Common myeloid progenitor, CD34-positive (primary cell): ENCODE measurements at regions not wholly inside any gene's neighbourhood (a gene's known extent, or its start where the extent isn't known, plus 50 kb on each side); places are given as distances from the start of the nearest gene placed in this dataset.
A peak's percentile ranks its signal among the peaks of the same experiment; 100 is the strongest.

Source experiments
- CTCF ChIA-PET: fragments of 350-600 bp; sonication (Branson Sonifier 250); formaldehyde crosslinking; loops from one replicate; lab custom pipeline; 2021; ENCODE audit warnings: antibody characterized with exemption; lab: Charles Lee
- POLR2A ChIA-PET: fragments of 350-600 bp; sonication (Branson Sonifier 250); formaldehyde crosslinking; loops from one replicate; lab custom pipeline; 2021; ENCODE audit warnings: antibody characterized with exemption; lab: Charles Lee
- DNase-seq, 3 donors: peaks; one replicate each; pipeline versions ENCODE4 v3.0.0 to v3.0.0-alpha.2; 2013
- H3K27ac ChIP-seq, 2 experiments: 1 replicate in 1 of 2; 2 replicates in 1 of 2; pipeline ENCODE4 v1.7.0; 2013; ENCODE audit warnings: inconsistent platforms in 2 of 2, low read length in 2 of 2, mild to moderate bottlenecking in 2 of 2, low read depth in 1 of 2, moderate library complexity in 1 of 2; ENCODE audit not compliant: severe bottlenecking in 2 of 2, insufficient read depth in 1 of 2, poor library complexity in 1 of 2
- H3K27me3 ChIP-seq, 5 experiments: replicated peaks in 2 of 5; 1 replicate in 3 of 5; 2 replicates in 2 of 5; pipeline versions ENCODE4 v1.6.1 to v1.7.0; 2013; ENCODE audit warnings: low read length in 4 of 5, mild to moderate bottlenecking in 2 of 5, moderate library complexity in 2 of 5, inconsistent platforms in 1 of 5; ENCODE audit not compliant: insufficient read depth in 5 of 5, control insufficient read depth in 4 of 5
- H3K36me3 ChIP-seq, 4 experiments: 1 replicate in 2 of 4; 2 replicates in 2 of 4; pipeline versions ENCODE4 v1.6.1 to v1.7.0; 2013; ENCODE audit warnings: low read length in 3 of 4, control low read depth in 1 of 4, mild to moderate bottlenecking in 1 of 4; ENCODE audit not compliant: control insufficient read depth in 4 of 4, insufficient read depth in 4 of 4
- H3K4me1 ChIP-seq, 4 experiments: 1 replicate in 3 of 4; 2 replicates in 1 of 4; pipeline versions ENCODE4 v1.6.1 to v1.7.1; 2013; ENCODE audit warnings: low read length in 3 of 4, mild to moderate bottlenecking in 3 of 4, control low read depth in 1 of 4, inconsistent platforms in 1 of 4, moderate library complexity in 1 of 4; ENCODE audit not compliant: control insufficient read depth in 4 of 4, insufficient read depth in 4 of 4; ENCODE audit errors: control extremely low read depth in 1 of 4
- H3K4me3 ChIP-seq, 7 experiments: 1 replicate in 4 of 7; 2 replicates in 3 of 7; pipeline versions ENCODE4 v1.5.1 to v1.7.0; 2013; ENCODE audit warnings: mild to moderate bottlenecking in 7 of 7, low read length in 6 of 7, moderate library complexity in 6 of 7, inconsistent platforms in 2 of 7, low read depth in 2 of 7, control low read depth in 1 of 7; ENCODE audit not compliant: insufficient read depth in 4 of 7, control insufficient read depth in 1 of 7; ENCODE audit errors: extremely low read depth in 1 of 7
- H3K9me3 ChIP-seq, 5 experiments: 1 replicate in 4 of 5; 2 replicates in 1 of 5; pipeline versions ENCODE4 v1.6.1 to v1.7.1; 2013; ENCODE audit warnings: low read length in 4 of 5, mild to moderate bottlenecking in 2 of 5, inconsistent platforms in 1 of 5, low read depth in 1 of 5, moderate library complexity in 1 of 5; ENCODE audit not compliant: control insufficient read depth in 4 of 5, insufficient read depth in 2 of 5; ENCODE audit errors: control extremely low read depth in 1 of 5
- WGBS: methylation state at CpG from one replicate; pipeline ENCODE4 v1.1.5; 2013; ENCODE audit not compliant: insufficient coverage; 5-methylcytosine and 5-hydroxymethylcytosine counted together

DNA sequence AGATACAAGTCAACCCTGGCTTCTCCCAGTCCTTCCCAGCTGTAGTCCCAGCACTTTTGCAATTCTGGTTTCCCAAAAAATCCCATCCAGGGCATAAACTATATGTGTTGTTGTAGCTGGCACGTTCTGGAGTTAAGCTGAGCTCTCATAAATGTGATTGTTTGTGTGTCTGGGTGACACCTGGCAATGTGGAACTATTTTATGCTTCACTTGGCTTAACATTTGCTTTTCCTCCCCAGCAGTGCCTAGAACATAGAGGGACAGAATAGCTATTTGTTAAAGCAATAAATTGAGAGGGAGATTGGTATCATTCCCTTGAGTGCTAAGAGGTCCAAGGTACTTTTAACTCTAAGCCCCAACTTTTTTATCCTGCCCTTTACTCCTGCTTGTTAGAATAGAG lies 575.9 kb upstream of the NOX3 start:
- Histone ChIP-seq H3K4me1 (peaks cover 10 to 34% (median 17%) of the 10 kb centered on the region in 4 experiments), H3K4me3 (no peak overlapping the region), H3K27ac (no peak overlapping the region), H3K27me3 (no peaks in the 10 kb centered on the region), H3K36me3 (peaks cover 0 to 2% (median 0%) of the 10 kb centered on the region in 4 experiments), H3K9me3 (peaks cover 2 to 25% (median 9%) of the 10 kb centered on the region in 5 experiments)
- CTCF ChIA-PET: interaction anchor here (0.6 to 1.2 kb wide), 2 partner anchors 50 to 621 kb away, joined by 3 read pairs; no protein-coding TSS in a partner anchor
- POLR2A ChIA-PET: no interaction called here
- DNase-seq: no peak
- no CpG with 5 or more reads among the region's 1 CpG for WGBS

DNA sequence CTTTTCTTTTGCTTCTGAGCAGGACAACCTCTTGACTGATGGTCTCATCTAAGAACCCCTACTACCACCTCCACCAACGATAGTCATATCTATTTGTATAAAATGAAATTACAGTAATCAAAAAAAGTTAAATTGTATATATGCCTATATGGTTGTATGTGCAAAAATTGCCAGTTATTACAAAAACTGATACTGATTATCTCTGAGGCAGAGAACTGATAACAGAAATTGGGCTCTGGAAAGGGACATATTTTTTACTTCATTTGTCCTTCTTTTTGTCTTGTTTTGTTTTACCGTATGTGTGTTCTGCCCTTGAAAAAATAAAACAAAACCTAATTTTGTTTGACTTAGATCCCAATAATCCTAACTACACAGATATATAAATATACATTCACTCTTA lies 574.4 kb upstream of the NOX3 start:
- ChIA-PET CTCF (interaction anchor here (0.6 to 2.2 kb wide), 2 partner anchors 10 to 160 kb away, joined by 4 to 5 read pairs; no protein-coding TSS in a partner anchor), POLR2A (no interaction called here)
- no peak overlapping the region for H3K4me3 ChIP-seq
- H3K27me3 ChIP-seq: no peaks in the 10 kb centered on the region
- H3K36me3 ChIP-seq: peaks cover 0 to 6% (median 0%) of the 10 kb centered on the region in 4 experiments
- H3K9me3 ChIP-seq: peaks cover 7 to 34% (median 15%) of the 10 kb centered on the region in 5 experiments
- no peak overlapping the region for H3K27ac ChIP-seq
- no peak for DNase-seq
- H3K4me1 ChIP-seq: peaks cover 10 to 36% (median 17%) of the 10 kb centered on the region in 4 experiments
- no CpG with 5 or more reads among the region's 2 CpGs for WGBS

DNA sequence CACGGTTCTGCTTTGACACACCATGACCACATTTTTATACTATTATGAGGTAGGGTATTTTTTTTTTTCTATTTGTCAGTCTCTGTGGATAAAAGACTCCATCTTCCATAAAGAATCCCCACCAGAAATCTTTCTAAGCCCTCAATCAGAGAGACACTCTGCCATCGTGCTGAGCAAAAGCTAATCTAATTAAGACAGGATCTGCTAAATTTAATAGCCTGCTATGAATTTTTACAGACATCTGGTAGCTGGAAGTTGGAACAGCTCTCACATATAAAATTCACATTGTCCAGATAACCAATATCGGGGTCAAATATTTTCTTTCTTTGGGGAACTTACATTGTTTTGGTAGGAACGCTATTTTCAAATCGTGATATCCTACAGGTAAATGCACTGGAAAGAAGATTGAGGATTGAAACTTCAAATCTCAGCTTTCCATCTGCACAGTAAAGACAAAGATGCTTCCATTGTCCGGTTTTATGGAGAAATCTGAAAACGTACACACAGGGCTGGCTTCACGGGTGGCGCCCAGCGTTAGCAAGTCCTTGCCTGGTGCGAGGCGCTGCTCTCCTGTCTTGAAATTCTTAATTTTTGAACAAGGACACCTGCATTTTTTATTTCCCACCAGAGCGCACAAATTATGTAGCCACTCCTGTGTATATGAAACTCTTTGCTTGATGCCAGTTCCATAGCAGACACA lies 573.8 kb upstream of the NOX3 start:
- Histone ChIP-seq H3K27me3 (no peaks in the 10 kb centered on the region), H3K4me1 (peaks cover 10 to 36% (median 17%) of the 10 kb centered on the region in 4 experiments), H3K9me3 (peaks cover 9 to 38% (median 15%) of the 10 kb centered on the region in 5 experiments), H3K27ac (peak overlapping the region; percentile 82 to 91), H3K4me3 (peak overlapping the region in 1 of 7 experiments; percentile 37), H3K36me3 (peaks cover 0 to 8% (median under 1%) of the 10 kb centered on the region in 4 experiments)
- POLR2A ChIA-PET: no interaction called here
- 89% methylated on average over 11 of the region's 13 CpGs for WGBS
- CTCF ChIA-PET: interaction anchor here (0.6 to 2.2 kb wide), 2 partner anchors 9 to 160 kb away, joined by 4 to 5 read pairs; no protein-coding TSS in a partner anchor
- no peak for DNase-seq

DNA sequence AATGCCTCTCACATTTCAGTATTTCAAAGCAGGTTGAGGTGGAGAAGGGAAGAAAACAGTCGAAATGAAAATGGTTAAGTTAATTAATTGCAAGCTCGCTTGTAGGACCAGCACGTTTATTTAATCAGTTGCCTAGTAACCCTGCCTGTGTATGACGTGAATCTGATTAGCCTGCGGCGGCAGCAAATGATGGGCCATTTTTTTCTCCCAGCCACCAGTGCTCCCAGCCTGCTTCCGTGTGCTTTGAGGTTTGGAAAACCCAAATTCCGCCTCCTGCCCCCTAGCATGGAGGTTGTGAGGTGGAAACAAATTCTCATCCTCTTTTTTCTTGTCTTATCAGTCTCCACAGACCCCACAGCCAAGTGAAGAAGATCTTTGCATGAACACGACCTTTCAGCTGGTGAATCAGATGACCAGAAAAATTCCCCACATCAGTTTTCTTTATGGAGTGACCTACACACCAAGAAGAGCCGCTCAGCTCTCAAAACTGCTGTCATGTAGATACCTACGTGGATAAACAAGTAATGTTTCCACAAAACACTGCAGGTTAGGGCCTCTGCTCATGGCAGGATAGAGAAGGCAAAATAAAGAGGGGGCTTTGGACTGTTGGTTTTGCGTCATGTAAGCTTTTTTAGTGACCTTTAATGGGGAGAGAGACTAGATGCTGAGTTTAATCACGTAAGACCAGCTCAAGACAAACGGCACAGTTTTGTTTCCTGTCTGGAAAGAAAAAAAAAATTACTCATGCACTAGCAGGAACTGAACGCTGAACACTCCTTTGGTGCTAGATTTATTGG lies 572.9 kb upstream of the NOX3 start:
- 19% methylated on average over 7 of the region's 15 CpGs for WGBS
- peak; percentile 77 to 91 (median 84) for DNase-seq
- Histone ChIP-seq H3K4me3 (peak overlapping the region in 4 of 7 experiments; percentile 13 to 44 (median 26)), H3K36me3 (peaks cover 0 to 9% (median 2%) of the 10 kb centered on the region in 4 experiments), H3K27me3 (no peaks in the 10 kb centered on the region), H3K27ac (peak overlapping the region; percentile 82 to 91), H3K9me3 (peaks cover 10 to 42% (median 15%) of the 10 kb centered on the region in 5 experiments), H3K4me1 (peaks cover 10 to 36% (median 17%) of the 10 kb centered on the region in 4 experiments)
- ChIA-PET CTCF (interaction anchor here (0.6 to 2.2 kb wide), 2 partner anchors 8 to 196 kb away, joined by 3 to 5 read pairs; no protein-coding TSS in a partner anchor), POLR2A (no interaction called here)

DNA sequence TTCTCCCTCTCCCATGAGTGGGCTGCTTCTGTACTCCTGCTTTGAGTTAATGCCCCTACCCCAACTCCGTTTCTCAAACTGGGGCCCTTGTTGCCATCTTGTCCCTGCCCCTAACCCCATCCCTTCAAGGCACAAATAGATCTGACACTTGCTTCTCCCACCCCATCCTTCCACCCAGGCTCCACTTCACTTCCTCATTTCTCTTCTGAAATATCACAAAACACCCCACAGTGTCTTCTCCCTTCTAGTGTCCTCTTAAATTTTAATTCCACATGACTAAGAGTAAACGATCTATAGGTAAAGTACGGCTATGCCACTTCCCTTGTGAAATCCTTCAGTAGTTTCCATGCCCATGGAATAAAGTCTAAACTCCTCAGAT lies 571.6 kb upstream of the NOX3 start:
- peaks cover 0 to 13% (median 4%) of the 10 kb centered on the region in 4 experiments for H3K36me3 ChIP-seq
- POLR2A ChIA-PET: no interaction called here
- WGBS: 88% methylated on average over 3 of the region's 3 CpGs
- DNase-seq: peak in 2 of 3 donors; percentile 50 to 64
- H3K4me1 ChIP-seq: peaks cover 10 to 36% (median 17%) of the 10 kb centered on the region in 4 experiments
- H3K9me3 ChIP-seq: peaks cover 7 to 32% (median 15%) of the 10 kb centered on the region in 5 experiments
- no peak overlapping the region for H3K4me3 ChIP-seq
- peak overlapping the region in 1 of 2 experiments; percentile 91 for H3K27ac ChIP-seq
- CTCF ChIA-PET: no interaction called here
- H3K27me3 ChIP-seq: no peaks in the 10 kb centered on the region

DNA sequence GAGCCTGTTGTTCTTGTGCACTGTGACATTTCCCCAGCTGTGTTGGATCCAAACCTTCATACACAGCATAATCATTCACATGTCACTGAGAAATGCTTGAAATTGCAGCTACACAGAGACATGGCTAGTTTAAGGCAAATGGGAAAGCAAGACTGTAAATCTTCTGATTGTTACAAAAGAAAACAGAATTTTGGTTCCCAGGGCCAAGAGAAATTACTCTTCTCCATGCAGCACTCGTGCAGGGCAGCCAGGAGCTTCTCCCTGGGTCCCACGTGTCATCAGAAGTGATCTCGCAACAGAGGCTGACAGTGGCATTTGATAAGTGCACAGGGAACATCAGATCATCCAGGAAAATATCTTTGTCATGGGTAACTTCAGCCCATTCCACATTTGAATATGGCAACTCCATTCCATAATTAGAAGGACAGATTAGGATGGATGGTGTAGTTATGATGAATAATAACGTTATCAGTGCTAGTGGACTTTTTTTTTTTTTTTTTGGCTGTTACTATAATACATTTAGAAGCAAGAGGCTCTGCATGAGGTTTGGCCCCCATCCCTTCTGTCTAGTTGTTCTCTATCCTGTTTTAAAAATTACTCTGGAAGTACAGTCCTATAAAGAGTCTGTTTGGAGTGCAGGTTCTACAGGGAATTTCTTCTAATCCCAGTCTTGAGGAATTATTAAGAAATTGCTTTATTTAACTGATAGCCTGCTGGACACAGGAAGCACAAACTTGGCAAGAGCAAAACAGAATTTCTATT lies 571.0 kb upstream of the NOX3 start:
- Histone ChIP-seq H3K4me1 (peaks cover 10 to 36% (median 17%) of the 10 kb centered on the region in 4 experiments), H3K9me3 (peaks cover 7 to 27% (median 15%) of the 10 kb centered on the region in 5 experiments), H3K27ac (no peak overlapping the region), H3K4me3 (no peak overlapping the region), H3K36me3 (peaks cover 0 to 13% (median 4%) of the 10 kb centered on the region in 4 experiments), H3K27me3 (no peaks in the 10 kb centered on the region)
- CTCF ChIA-PET: no interaction called here
- WGBS: 93% methylated on average over 3 of the region's 4 CpGs
- no peak for DNase-seq
- POLR2A ChIA-PET: no interaction called here
